Heart left ventricle (tissue), 16 donors: ENCODE measurements at regions not wholly inside any gene's neighbourhood (a gene's known extent, or its start where the extent isn't known, plus 50 kb on each side); places are given as distances from the start of the nearest gene placed in this dataset.

Experiments
- ATAC-seq, 4 donors: fragments of 200-7000 bp; cut with Tn5 transposase; one replicate each; pipeline ENCODE4 v1.9.1; 2020 to 2022; ENCODE audit warnings: moderate library complexity in 4 of 4, mild to moderate bottlenecking in 3 of 4, moderate number of reproducible peaks in 1 of 4
- DNase-seq, 5 donors: peaks; one replicate each; pipeline ENCODE4 v3.0.0-alpha.2; 2020
- H3K27ac ChIP-seq, 12 donors: fragments of 200-600 bp; sonication (generic) in 4 of 12; one replicate each; pipeline versions ENCODE4 v1.5.0 to v1.8.0; 2016 to 2022; ENCODE audit warnings: mild to moderate bottlenecking in 2 of 12
- H3K27me3 ChIP-seq, 9 donors: fragments of 200-600 bp; sonication (generic) in 2 of 9; one replicate each; pipeline versions ENCODE4 v1.5.1 to v1.8.0; 2016 to 2022; ENCODE audit warnings: mild to moderate bottlenecking in 3 of 9
- H3K36me3 ChIP-seq, 9 donors: fragments of 200-600 bp; sonication (generic) in 2 of 9; one replicate each; pipeline versions ENCODE4 v1.5.0 to v1.8.0; 2018 to 2022; ENCODE audit warnings: mild to moderate bottlenecking in 2 of 9
- H3K4me1 ChIP-seq, 12 donors: fragments of 200-600 bp; sonication (generic) in 4 of 12; one replicate each; pipeline versions ENCODE4 v1.5.0 to v1.8.0; 2016 to 2022; ENCODE audit warnings: mild to moderate bottlenecking in 3 of 12
- H3K4me3 ChIP-seq, 12 donors: fragments of 200-600 bp; sonication (generic) in 4 of 12; one replicate each; pipeline versions ENCODE4 v1.5.0 to v1.8.0; 2017 to 2022; ENCODE audit warnings: mild to moderate bottlenecking in 9 of 12, moderate library complexity in 4 of 12
- H3K9me3 ChIP-seq, 12 donors: fragments of 200-600 bp; sonication (generic) in 4 of 12; one replicate each; pipeline versions ENCODE4 v1.5.0 to v1.8.0; 2016 to 2022; ENCODE audit warnings: mild to moderate bottlenecking in 1 of 12
- POLR2A ChIP-seq, 2 donors: fragments of 450-650 bp; IDR thresholded peaks; one replicate each; pipeline ENCODE4 v1.6.1; 2017; ENCODE audit warnings: antibody characterized with exemption in 2 of 2, mild to moderate bottlenecking in 2 of 2, moderate library complexity in 2 of 2
- WGBS, 4 donors: extraction: QIAGEN DNeasy Blood & Tissue Kit in 2 of 4; methylation state at CpG; one replicate each; pipeline versions ENCODE4 v1.1.5 to v1.1.7; 2013 to 2018; 5-methylcytosine and 5-hydroxymethylcytosine counted together
- intact Hi-C, 10 donors: fragments of 100-400 bp; cut with DNase I; formaldehyde crosslinking; loops; one replicate each; pipeline versions ENCODE4 v1.11.1 to v1.14.2; 2022
- TF ChIP-seq, protein P1 (sequence below), 12 donors: fragments of 200-600 bp; sonication (generic) in 4 of 12; IDR thresholded peaks; one replicate each; pipeline versions ENCODE4 v1.5.0 to v1.8.0; 2018 to 2022; ENCODE audit warnings: antibody characterized with exemption in 12 of 12, mild to moderate bottlenecking in 5 of 12
- donor health status: ischemic (EF 13 %, LVEDD 7.1; RV severe dilation, severe dysfunction).
- donor health status: healthy with polysubstance abuse.
- donor health status: DM: no; HTN: yes; CAD: no.
- donor health status: DM: no; HTN: no; CAD: no.
- donor health status: ischemic (EF 25% LVEDD 6.9; RV normal size, moderate dysfunction).
- donor health status: ischemic (EF 25% LVEDD 5.7; RV mildly dilated, moderate dysfunction).
- donor health status: healthy.
- donor health status: DM: yes; HTN: yes; CAD: no.
- donor health status: ischemic (EF 35%, LVEDD 5.7; RV mildly dilated, moderate dysfunction).
- donor health status: nonischemic (EF 11% LVEDD 7.7; RV severe dilation, severe dysfunction).
- donor health status: DM: yes; HTN: yes; CAD: no.
- donor health status: PGD.
- donor health status: ischemic (EF 29% LVEDD 5.4; RV normal size, mild dysfunction).
- donor health status: nonischemic (EF 23%, LVEDD 6.1; RV moderate dilation, normal function).

DNA sequence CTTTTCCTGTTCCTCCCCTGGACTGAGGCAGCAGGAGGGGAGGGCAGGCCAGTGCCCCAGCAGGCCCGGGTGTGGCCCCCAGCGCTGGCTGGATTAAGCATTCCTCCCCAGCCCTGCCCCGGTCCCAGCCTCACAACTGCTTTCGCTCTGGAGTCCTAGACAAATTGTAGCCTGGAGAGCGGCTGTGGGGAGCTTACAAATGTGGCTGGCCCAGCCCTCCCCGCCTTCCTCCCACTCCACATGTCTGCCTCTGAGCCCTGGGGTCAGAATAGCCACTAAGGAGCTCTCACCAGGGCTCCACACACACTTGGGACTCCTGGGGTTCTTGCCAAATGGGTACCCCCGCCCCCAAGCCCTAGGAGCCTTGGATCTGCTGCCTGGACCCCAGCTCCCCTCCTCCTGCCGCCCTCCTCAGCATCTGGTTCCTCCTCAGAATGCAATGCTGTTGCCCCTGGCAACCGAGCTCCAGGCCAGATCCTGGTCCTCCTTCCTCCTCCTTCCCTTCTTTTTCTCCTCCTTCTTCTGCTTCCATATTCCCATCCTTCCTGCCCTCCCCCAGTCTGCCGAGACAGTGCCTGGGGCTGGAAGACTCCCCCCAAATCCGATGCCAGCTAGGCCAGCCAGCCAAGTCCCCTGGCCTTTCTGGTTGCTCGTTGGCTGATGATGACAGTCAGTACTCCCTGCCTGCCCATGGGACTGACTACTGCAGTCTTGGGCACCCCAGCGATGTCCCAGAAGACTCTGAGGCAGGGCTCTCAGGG lies 91.1 kb downstream of the LINGO1 start:
- H3K4me3 ChIP-seq: no peak overlapping the region
- H3K27ac ChIP-seq: peak overlapping the region; percentile 11 to 86 (median 68)
- ATAC-seq: peak in 3 of 4 donors; percentile 25 to 50 (median 38)
- no peaks in the 10 kb centered on the region for H3K36me3 ChIP-seq
- no peaks in the 10 kb centered on the region for H3K9me3 ChIP-seq
- WGBS, 4 donors: 51 to 62% (median 58%) methylated on average over 11 to 13 of the region's 13 CpGs
- intact Hi-C loops: loop anchor here (2.0 to 10.0 kb wide), 18 partner anchors 33 to 597 kb away; partner anchors contain the start of gene LINGO1 (in 1 of the 10)
- DNase-seq: peak in 3 of 5 donors; percentile 54 to 71 (median 64)
- TF ChIP-seq, protein P1, sequence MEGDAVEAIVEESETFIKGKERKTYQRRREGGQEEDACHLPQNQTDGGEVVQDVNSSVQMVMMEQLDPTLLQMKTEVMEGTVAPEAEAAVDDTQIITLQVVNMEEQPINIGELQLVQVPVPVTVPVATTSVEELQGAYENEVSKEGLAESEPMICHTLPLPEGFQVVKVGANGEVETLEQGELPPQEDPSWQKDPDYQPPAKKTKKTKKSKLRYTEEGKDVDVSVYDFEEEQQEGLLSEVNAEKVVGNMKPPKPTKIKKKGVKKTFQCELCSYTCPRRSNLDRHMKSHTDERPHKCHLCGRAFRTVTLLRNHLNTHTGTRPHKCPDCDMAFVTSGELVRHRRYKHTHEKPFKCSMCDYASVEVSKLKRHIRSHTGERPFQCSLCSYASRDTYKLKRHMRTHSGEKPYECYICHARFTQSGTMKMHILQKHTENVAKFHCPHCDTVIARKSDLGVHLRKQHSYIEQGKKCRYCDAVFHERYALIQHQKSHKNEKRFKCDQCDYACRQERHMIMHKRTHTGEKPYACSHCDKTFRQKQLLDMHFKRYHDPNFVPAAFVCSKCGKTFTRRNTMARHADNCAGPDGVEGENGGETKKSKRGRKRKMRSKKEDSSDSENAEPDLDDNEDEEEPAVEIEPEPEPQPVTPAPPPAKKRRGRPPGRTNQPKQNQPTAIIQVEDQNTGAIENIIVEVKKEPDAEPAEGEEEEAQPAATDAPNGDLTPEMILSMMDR (IDR thresholded peaks at IDR 0.05): no peak
- TF ChIP-seq POLR2A (IDR thresholded peaks at IDR 0.05): no peak
- H3K4me1 ChIP-seq: peaks cover 4 to 61% (median 57%) of the 10 kb centered on the region in 12 donors
- no peaks in the 10 kb centered on the region for H3K27me3 ChIP-seq

DNA sequence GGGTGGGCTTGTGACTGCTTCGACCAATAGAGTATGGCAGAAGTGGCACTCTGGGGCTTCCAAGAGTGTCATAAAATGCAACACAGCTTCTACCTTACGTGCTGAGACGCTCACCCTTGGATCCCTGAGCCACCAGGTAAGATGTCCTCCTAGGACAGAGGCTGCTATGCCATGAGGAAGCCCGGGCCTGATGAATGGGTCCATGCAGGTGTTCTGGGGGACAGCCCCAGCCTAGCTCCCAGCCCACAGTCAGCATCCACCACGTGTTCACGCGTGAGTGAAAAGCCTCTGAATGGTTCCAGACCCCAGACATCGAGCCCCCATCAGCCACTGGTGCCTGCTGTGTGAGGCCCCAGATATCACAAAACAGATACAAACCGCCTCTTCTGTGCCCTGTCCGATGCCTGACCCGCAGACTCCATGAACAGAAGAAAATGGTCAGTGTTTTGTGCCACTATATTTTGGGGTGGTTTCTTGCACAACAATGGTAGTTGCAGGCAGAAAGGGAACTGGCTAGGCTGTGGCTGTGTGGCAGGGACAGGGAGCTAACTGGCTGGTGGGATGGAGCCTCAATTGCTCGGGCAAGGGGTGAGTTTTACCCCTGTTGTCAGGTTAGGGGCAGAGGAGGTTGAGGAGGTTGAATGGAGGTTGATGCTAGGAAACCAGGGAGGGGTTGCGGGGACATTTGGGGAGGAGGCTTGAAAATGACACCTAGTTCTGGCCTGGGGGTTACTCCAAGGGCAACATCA lies 92.2 kb downstream of the LINGO1 start:
- H3K27me3 ChIP-seq: no peaks in the 10 kb centered on the region
- H3K27ac ChIP-seq: peak overlapping the region in 7 of 12 donors; percentile 51 to 86 (median 68)
- no peaks in the 10 kb centered on the region for H3K9me3 ChIP-seq
- H3K36me3 ChIP-seq: no peaks in the 10 kb centered on the region
- intact Hi-C loops: loop anchor here (2.0 to 10.0 kb wide), 12 partner anchors 33 to 596 kb away; partner anchors contain the start of gene LINGO1 (in 1 of the 10)
- WGBS, 4 donors: 84 to 96% (median 90%) methylated on average over 13 of the region's 13 CpGs
- ATAC-seq: no peak
- no peak overlapping the region for H3K4me3 ChIP-seq
- peaks cover 4 to 53% (median 47%) of the 10 kb centered on the region in 12 donors for H3K4me1 ChIP-seq
- TF ChIP-seq POLR2A (IDR thresholded peaks at IDR 0.05): no peak
- TF ChIP-seq, protein P1 (IDR thresholded peaks at IDR 0.05): no peak
- DNase-seq: peak in 1 of 5 donors; percentile 16

DNA sequence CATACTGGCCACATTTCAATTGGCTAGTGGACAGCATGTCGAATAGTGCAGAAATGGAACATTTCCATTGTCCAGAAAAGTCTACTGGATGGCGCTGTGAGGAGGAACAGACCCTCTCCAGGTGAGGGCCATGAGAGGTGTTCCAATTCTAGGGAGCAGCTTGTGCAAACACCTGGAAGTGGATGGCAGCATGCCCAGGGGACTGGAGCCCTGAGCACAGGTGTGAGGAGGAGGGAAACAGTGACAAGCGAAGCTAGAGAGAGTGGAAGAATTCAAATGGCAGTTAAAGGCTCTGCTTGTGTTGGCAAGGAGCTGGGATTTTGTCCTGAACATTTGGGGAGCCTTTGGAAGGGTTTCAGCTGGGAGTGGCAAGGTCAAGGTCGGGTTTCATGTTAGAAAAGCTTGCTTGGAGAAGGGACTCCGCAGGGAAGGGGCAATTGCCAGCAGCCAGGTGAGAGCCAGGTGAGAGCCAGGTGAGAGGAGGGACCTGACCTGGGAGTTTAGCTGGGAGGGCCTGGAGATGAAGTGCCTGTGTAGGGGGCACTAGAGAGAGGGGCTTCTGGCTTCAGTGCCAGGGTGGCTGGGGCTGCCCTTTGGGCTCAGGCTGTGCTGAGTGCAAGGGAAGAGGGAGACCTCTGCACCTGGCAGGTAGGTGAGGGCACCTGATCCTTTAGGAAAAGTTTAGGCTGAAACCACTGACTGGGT lies 93.8 kb downstream of the LINGO1 start:
- Histone ChIP-seq H3K4me3 (no peak overlapping the region), H3K27ac (peak overlapping the region in 4 of 12 donors; percentile 5 to 34 (median 28)), H3K9me3 (no peaks in the 10 kb centered on the region), H3K4me1 (peaks cover 4 to 53% (median 46%) of the 10 kb centered on the region in 12 donors), H3K27me3 (no peaks in the 10 kb centered on the region), H3K36me3 (no peaks in the 10 kb centered on the region)
- intact Hi-C loops: loop anchor here in 2 of 10 donors (2.0 to 5.0 kb wide), 2 partner anchors 37 to 120 kb away; no protein-coding TSS in a partner anchor
- TF ChIP-seq POLR2A (IDR thresholded peaks at IDR 0.05): no peak
- TF ChIP-seq, protein P1 (IDR thresholded peaks at IDR 0.05): no peak
- DNase-seq: peak in 1 of 5 donors; percentile 8
- ATAC-seq: no peak
- 58 to 73% (median 69%) methylated on average over 5 of the region's 5 CpGs for WGBS, 4 donors
